ENCODE measurements at regions not wholly inside any gene's neighbourhood (a gene's known extent, or its start where the extent isn't known, plus 50 kb on each side); places are given as distances from the start of the nearest gene placed in this dataset.

GRCh38 chr13:66139701-66140100 is 1090.4 kb downstream of the PCDH9 start:
- no peak for TF ChIP-seq EZH2phosphoT487 (IDR thresholded peaks at IDR 0.05; ENCODE audit: low read depth)
- TF ChIP-seq, protein P1, sequence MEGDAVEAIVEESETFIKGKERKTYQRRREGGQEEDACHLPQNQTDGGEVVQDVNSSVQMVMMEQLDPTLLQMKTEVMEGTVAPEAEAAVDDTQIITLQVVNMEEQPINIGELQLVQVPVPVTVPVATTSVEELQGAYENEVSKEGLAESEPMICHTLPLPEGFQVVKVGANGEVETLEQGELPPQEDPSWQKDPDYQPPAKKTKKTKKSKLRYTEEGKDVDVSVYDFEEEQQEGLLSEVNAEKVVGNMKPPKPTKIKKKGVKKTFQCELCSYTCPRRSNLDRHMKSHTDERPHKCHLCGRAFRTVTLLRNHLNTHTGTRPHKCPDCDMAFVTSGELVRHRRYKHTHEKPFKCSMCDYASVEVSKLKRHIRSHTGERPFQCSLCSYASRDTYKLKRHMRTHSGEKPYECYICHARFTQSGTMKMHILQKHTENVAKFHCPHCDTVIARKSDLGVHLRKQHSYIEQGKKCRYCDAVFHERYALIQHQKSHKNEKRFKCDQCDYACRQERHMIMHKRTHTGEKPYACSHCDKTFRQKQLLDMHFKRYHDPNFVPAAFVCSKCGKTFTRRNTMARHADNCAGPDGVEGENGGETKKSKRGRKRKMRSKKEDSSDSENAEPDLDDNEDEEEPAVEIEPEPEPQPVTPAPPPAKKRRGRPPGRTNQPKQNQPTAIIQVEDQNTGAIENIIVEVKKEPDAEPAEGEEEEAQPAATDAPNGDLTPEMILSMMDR (IDR thresholded peaks at IDR 0.05; ENCODE audit: low read depth, low read length), result no peak
- Histone ChIP-seq H3K4me2 (ENCODE audit: low read length) (peak overlapping the region; percentile 73), H3K27ac (ENCODE audit: low read length) (peak overlapping the region; percentile 95), H3K4me1 (ENCODE audit: low read length) (peaks cover 46% of the 10 kb centered on the region), H3K9me3 (ENCODE audit: insufficient read depth, low read length) (peaks cover 7% of the 10 kb centered on the region), H3K36me3 (replicated peaks; ENCODE audit: low read depth, low read length) (peaks cover 20% of the 10 kb centered on the region), H3K79me2 (ENCODE audit: low read length) (no peaks in the 10 kb centered on the region), H3K4me3 (ENCODE audit: low read length) (peak overlapping the region; percentile 52), H4K20me1 (ENCODE audit: insufficient read depth, low read length) (no peaks in the 10 kb centered on the region), H3K9ac (ENCODE audit: low read length) (peak overlapping the region; percentile 86), H3K27me3 (ENCODE audit: low read depth, low read length) (no peaks in the 10 kb centered on the region), H2AFZ (ENCODE audit: low read depth, low read length) (no peak overlapping the region)

DNA sequence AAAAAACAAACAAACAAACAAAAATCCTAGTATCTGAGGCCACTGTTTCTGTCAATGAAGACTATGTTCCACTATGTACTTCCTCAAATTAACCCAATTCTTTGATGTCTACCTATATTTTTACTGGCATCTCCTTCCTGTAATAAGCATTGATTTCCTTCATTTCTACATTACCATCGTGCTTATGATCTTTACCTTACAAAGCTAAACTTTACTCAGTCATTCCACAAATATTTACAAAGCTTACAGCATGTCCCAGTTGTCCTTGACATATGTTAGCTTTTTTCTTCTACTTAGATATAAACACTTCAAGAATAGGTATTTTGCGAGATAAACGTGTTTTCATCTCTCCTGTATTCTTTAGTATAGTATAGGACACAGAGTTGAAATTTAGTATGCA is 1090.9 kb downstream of the PCDH9 start:
- Histone ChIP-seq H3K4me1 (ENCODE audit: low read length) (peaks cover 46% of the 10 kb centered on the region), H3K27me3 (ENCODE audit: low read depth, low read length) (no peaks in the 10 kb centered on the region), H3K4me3 (ENCODE audit: low read length) (peak overlapping the region; percentile 52), H3K27ac (ENCODE audit: low read length) (peak overlapping the region; percentile 95), H3K4me2 (ENCODE audit: low read length) (peak overlapping the region; percentile 73), H4K20me1 (ENCODE audit: insufficient read depth, low read length) (no peaks in the 10 kb centered on the region), H3K9me3 (ENCODE audit: insufficient read depth, low read length) (peaks cover 7% of the 10 kb centered on the region), H2AFZ (ENCODE audit: low read depth, low read length) (no peak overlapping the region), H3K36me3 (replicated peaks; ENCODE audit: low read depth, low read length) (peaks cover 22% of the 10 kb centered on the region), H3K9ac (ENCODE audit: low read length) (peak overlapping the region; percentile 86), H3K79me2 (ENCODE audit: low read length) (no peaks in the 10 kb centered on the region)
- no peak for TF ChIP-seq EZH2phosphoT487 (IDR thresholded peaks at IDR 0.05; ENCODE audit: low read depth)
- TF ChIP-seq, protein P1 (IDR thresholded peaks at IDR 0.05; ENCODE audit: low read depth, low read length), result no peak

DNA sequence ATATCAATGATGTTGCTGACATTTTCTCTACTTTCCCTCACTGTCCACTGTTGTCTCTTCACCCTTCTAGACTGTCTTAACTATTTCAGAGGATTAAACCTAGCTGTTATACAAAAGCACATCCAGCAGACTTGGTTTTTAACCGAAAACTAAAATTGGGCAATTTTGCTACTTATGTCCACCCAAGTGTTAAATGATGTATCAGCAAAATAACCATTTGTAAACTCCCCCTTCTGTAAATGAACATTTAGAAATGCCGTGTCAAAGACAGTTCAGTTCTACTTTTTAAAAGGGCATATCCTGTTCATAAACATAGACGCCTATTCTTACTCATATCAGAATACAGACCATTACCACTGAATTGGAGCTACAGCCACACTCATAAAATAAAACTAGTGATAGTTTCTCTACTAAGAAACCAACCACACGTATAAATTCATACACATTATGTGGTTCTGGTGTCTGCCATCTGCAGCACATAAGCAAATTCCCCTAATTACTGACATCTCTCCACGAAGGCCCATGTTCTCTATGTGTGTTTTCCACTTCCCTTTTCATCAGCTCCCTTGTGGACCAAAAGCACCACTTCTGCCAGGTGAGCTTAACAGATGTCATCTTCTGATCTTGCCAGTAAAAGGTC is 1091.8 kb downstream of the PCDH9 start:
- H3K27me3 ChIP-seq (ENCODE audit: low read depth, low read length), result no peaks in the 10 kb centered on the region
- no peaks in the 10 kb centered on the region for H4K20me1 ChIP-seq (ENCODE audit: insufficient read depth, low read length)
- H3K4me2 ChIP-seq (ENCODE audit: low read length), result peak overlapping the region; percentile 73
- H2AFZ ChIP-seq (ENCODE audit: low read depth, low read length), result no peak overlapping the region
- H3K79me2 ChIP-seq (ENCODE audit: low read length), result no peaks in the 10 kb centered on the region
- TF ChIP-seq EZH2phosphoT487 (IDR thresholded peaks at IDR 0.05; ENCODE audit: low read depth), result peak; percentile 65; the same call in 1 of the 2 replicates
- TF ChIP-seq, protein P1 (IDR thresholded peaks at IDR 0.05; ENCODE audit: low read depth, low read length), result no peak
- peak overlapping the region; percentile 86 for H3K9ac ChIP-seq (ENCODE audit: low read length)
- peaks cover 30% of the 10 kb centered on the region for H3K36me3 ChIP-seq (replicated peaks; ENCODE audit: low read depth, low read length)
- H3K4me1 ChIP-seq (ENCODE audit: low read length), result peaks cover 46% of the 10 kb centered on the region
- peak overlapping the region; percentile 52 for H3K4me3 ChIP-seq (ENCODE audit: low read length)
- peak overlapping the region; percentile 95 for H3K27ac ChIP-seq (ENCODE audit: low read length)
- H3K9me3 ChIP-seq (ENCODE audit: insufficient read depth, low read length), result peaks cover 7% of the 10 kb centered on the region

- peaks cover 30% of the 10 kb centered on the region for H3K36me3 ChIP-seq (replicated peaks; ENCODE audit: low read depth, low read length)
- peak overlapping the region; percentile 52 for H2AFZ ChIP-seq (ENCODE audit: low read depth, low read length)
- TF ChIP-seq, protein P1 (IDR thresholded peaks at IDR 0.05; ENCODE audit: low read depth, low read length), result no peak
- no peak for TF ChIP-seq EZH2phosphoT487 (IDR thresholded peaks at IDR 0.05; ENCODE audit: low read depth)
These were observed 1092.8 kb downstream of the PCDH9 start for GRCh38 chr13:66137384-66137783.

More at GRCh38 chr13:66137384-66137783, 1092.8 kb downstream of the PCDH9 start:
- Histone ChIP-seq H3K27me3 (ENCODE audit: low read depth, low read length) (no peaks in the 10 kb centered on the region), H3K9ac (ENCODE audit: low read length) (peak overlapping the region; percentile 81), H3K4me3 (ENCODE audit: low read length) (peak overlapping the region; percentile 37), H3K27ac (ENCODE audit: low read length) (peak overlapping the region; percentile 95), H4K20me1 (ENCODE audit: insufficient read depth, low read length) (no peaks in the 10 kb centered on the region), H3K4me1 (ENCODE audit: low read length) (peaks cover 46% of the 10 kb centered on the region), H3K9me3 (ENCODE audit: insufficient read depth, low read length) (peaks cover 7% of the 10 kb centered on the region), H3K4me2 (ENCODE audit: low read length) (peak overlapping the region; percentile 68), H3K79me2 (ENCODE audit: low read length) (no peaks in the 10 kb centered on the region)
